ENCODE measurements at regions not wholly inside any gene's neighbourhood (a gene's known extent, or its start where the extent isn't known, plus 50 kb on each side); places are given as distances from the start of the nearest gene placed in this dataset.
"Not testable (repeated sequence)": the region's sequence is repeated elsewhere in the genome, so short reads cannot be mapped to it uniquely, and the experiment has no call there.

GRCh38 chr6:6946206-6947155 lies 161.3 kb upstream of the RREB1 start:
- DNase-seq = no peak

DNA sequence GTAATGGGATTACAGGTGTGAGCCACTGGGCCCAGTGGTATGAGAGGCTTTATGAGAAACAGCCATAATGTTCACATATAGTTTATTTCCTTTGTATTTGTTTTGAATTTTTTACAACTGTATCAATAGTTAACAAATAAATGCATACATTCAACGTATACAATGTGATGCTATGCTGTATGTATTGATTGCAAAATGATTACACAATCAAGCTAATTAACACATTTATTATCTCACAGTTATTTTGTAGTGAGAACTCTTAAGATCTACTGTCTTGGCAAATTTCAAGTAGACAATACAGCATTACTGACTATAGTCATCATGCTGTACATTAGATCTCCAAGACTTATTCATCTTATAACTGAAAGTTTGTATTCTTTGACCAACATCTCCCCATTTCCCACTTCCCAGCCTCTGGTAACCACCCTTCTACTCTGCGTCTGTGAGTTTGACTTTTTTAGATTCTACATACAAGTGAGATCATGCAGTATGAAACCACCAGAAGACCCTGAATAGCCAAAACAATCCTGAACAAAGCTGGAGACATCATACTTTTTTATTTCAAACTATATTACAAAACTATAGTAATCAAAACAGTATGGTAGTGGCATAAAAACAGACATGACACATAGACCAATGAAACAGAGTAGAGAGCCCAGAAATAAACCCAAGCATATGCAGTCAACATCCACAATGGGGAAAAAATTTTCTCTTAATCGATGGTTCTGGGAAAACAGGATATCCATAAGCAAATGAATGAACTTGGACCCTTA lies 157.2 kb upstream of the RREB1 start:
- DNase-seq = no peak

DNA sequence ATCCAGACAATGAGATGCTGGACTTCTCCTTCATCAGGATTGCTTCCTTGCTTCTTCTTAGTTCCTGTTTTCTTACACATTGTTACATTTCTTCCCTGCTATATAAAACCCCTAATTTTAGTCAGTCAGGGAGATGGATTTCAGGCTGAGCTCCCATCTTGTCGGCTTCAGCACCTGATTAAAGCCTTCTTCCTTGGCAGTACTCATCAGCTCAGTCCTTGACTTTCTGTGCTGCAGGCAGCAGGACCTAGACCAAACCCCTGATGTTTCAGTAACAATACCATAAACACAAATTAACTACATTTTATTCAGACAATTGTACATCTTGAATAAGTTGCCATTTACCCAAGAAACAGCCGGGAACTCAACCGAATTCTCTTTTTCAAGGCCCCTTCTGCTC lies 156.4 kb upstream of the RREB1 start:
- no peak for DNase-seq

GRCh38 chr6:6952484-6952883 lies 155.3 kb upstream of the RREB1 start:
- no peak for DNase-seq

- DNase-seq = not testable (repeated sequence)
These were observed 154.8 kb upstream of the RREB1 start for GRCh38 chr6:6952927-6953326.

DNA sequence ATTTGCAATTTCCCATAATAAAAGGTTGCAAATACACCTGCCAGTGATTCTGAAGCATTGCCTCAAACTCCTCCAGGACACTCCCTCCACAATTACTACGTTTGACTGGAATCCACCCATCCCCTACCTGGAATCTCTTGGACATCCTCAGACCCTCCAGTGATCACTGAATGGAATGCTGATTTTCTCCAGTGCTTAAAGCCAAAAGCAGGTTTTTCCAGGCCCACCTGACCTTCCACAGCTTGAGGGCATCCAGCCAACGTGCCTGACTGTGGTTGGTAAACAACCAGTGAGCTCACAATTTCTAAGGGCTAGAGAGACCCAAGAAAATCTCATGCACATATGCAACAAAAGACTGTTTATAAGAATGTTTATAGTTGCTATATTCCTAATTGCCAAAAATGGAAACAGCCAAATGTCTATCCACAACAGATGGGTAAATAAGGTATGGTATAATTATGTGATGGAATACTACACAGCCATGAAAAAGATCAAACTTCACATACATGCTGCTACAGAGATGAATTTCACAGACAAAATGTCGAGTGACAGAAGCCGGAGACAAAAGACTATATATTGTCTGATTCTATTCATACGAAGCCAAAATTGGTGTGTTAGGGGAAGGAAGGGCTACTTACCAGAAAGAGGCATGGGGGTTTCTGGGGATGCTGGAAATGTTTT lies 147.1 kb upstream of the RREB1 start:
- DNase-seq = no peak

DNA sequence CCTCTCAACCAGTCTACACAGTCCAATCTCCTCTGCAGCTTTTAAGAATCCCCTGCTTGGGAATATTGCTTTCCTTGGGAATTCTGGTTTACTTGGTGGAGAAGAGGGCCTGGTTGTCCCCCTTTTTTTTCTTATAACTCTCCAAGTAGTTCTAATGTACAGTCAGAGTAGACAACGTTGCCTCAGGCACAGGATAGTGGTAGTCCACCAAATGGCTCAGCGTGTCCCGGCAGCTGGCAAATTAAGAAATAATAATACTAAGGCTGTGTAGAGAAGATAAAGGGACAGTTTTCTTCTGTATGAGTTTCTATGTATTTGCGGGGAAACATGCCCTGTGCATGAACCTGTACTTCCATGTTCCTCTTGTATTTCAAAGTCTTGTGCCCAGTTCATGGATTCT lies 145.7 kb upstream of the RREB1 start:
- DNase-seq = no peak

- DNase-seq = no peak
These were observed 145.1 kb upstream of the RREB1 start for GRCh38 chr6:6962699-6963098.

DNA sequence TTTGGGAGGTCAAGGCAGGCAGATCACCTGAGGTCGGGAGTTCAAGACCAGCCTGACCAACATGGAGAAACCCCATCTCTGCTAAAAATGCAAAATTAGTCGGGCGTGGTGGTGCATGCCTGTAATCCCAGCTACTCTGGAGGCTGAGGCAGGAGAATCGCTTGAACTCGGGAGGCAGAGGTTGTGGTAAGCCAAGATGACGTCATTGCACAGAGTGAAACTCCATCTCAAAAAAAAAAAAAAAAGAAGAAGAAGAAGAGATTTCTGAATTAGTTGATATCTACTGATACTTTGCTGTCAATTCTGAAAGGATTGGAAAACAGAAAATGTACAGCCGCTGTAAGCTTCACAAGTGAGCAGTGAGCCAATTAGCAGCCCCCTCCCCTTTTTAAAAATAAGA lies 144.4 kb upstream of the RREB1 start:
- not testable (repeated sequence) for DNase-seq

- no peak for DNase-seq
These were observed 143.1 kb upstream of the RREB1 start for GRCh38 chr6:6964675-6965074.

DNA sequence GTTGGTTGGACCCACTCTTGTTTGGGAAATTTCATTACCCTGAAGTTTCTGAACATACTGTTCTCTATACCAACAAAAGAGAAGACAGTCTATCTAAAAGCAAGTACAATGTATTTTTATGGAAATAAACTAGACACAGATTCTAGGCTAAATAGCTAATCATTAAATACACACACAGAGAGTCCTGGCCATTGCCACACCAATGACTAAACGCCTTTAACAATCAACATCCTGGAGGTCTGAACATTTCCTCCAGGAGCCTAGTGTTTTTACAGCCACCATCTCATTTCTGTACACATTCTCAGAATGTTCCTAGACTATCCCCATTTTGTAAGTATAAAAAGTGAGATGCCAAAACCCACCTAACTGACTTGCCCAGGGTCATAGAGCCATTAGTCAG lies 141.6 kb upstream of the RREB1 start:
- no peak for DNase-seq

GRCh38 chr6:6966569-6966968 lies 141.2 kb upstream of the RREB1 start:
- no peak for DNase-seq

DNA sequence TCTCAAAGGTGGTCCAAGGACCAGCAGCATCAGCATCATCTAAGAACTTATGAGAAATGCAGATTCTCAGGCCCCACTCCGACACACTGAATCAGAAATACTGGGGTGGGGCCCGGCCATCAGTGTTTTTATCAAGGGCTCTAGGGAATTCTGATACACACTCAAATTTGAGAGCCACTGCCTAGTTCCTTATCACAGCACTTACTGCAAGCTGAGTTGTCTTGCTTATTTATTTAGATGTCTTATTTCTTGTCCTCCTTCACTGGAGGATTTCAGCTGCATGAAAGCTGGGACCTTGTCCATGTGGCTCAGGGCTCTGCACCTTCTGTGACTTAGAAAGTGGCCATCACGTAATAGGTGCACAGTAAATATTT lies 139.4 kb upstream of the RREB1 start:
- no peak for DNase-seq

DNA sequence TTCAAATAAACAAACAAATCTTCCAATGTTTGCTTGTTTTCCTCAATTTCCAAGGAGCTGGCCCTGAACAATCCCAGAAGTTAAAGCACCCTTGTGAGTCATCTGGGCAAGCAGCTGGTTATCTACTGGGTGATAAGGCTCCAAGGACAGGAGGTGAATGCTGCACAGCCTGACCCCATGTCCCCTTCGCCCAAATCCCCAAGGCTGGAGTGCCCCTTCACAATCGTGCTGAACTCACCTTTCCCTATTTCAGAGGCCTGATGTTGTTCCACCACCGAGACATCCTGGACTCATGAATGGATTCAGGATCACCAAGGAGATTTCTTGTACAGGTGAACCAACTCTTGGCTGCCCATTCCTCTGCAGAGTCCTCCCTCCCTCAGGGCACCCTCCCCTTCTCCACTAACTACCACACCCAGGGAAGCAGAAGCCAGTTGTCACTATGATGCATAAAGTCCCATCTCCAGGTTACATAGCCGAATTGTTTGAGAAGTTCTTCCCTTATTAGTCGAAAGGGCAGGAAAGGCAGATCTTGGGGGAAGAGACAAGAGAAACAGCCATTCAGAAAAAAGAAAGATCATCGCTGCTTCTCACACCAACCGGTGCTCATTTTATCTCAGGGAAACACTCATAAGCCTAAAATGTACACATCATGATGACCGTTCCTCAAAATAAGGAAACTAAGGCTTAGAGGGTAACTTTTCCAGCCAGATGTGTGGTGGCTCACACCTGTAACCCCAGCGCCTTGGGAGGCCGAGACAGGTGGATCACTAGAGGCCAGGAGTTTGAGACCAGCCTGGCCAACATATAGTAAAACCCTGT lies 138.8 kb upstream of the RREB1 start:
- DNase-seq = no peak

DNA sequence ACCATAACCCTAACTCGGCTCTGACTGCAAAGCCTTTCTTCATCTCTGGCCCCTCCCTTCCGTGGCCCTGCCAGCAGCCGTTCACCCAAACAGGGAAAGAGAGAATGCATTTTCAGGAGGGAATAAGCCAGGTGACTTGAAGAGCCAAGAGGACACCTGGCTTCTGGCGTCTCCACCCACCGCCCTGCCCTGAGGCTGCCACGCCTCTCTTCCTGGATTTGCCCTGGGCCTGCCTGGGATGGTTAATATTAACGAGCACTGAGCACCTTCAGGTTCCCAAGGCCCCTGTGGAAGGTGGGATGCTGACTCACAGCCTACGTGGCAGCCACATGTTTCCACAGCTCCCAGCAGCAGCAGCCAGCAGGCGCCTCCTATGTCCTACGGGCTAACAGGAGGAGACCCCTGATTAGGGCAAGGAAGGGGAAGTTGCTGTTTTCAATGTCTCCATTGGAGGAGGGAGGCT lies 138.0 kb upstream of the RREB1 start:
- peak; percentile 24 for DNase-seq

DNA sequence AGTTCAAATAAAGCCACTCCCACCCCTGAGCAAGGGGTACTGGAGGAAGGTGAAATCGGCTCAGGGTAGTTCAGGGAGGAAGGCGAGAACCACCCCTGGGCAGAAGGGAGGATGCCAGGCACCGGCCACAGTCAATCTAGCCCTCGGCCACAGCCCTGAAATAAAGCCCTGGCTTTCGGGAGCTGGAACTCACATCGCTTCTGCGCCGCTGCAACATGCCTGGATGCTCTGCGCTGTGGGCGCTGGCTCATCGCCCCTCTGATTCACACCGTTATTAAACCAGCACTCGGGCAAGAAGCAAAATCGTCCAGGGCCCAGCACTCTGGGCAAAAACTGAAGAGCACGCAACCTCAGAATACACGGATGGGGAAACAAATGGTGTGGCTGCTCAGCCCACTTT lies 136.9 kb upstream of the RREB1 start:
- no peak for DNase-seq

GRCh38 chr6:6971369-6971768 lies 136.4 kb upstream of the RREB1 start:
- DNase-seq = no peak

- no peak for DNase-seq
These were observed 135.3 kb upstream of the RREB1 start for GRCh38 chr6:6972456-6972855.

GRCh38 chr6:6973721-6974120 lies 134.0 kb upstream of the RREB1 start:
- DNase-seq = no peak

GRCh38 chr6:6975459-6976111 lies 132.2 kb upstream of the RREB1 start:
- DNase-seq = no peak

- no peak for DNase-seq
These were observed 131.6 kb upstream of the RREB1 start for GRCh38 chr6:6976193-6976592.

Data from left kidney (tissue), 1 donor.